Loucy (cell line): ENCODE measurements at regions not wholly inside any gene's neighbourhood (a gene's known extent, or its start where the extent isn't known, plus 50 kb on each side); places are given as distances from the start of the nearest gene placed in this dataset.

Source experiments
- H2AFZ ChIP-seq: fragments of 200-600 bp; sonication (generic); 2 replicates; pipeline ENCODE4 v1.6.0; 2016; ENCODE audit warnings: antibody characterized with exemption, mild to moderate bottlenecking, low read length, moderate library complexity
- H3F3A ChIP-seq: fragments of 200-600 bp; 2 replicates; pipeline ENCODE4 v1.6.0; 2016; ENCODE audit warnings: antibody characterized with exemption, low read depth, mild to moderate bottlenecking
- H3K27me3 ChIP-seq: fragments of 200-600 bp; sonication (generic); 2 replicates; pipeline ENCODE4 v1.6.1; 2014; ENCODE audit warnings: low read length, mild to moderate bottlenecking; ENCODE audit not compliant: insufficient read depth, poor library complexity, severe bottlenecking
- H3K36me3 ChIP-seq: fragments of 200-600 bp; sonication (generic); 2 replicates; pipeline ENCODE4 v1.6.1; 2016; ENCODE audit warnings: low read length; ENCODE audit not compliant: insufficient read depth
- H3K4me1 ChIP-seq: fragments of 200-600 bp; sonication (generic); 2 replicates; pipeline ENCODE4 v1.5.1; 2014; ENCODE audit warnings: low read length, mild to moderate bottlenecking; ENCODE audit not compliant: insufficient read depth, poor library complexity, severe bottlenecking
- H3K4me2 ChIP-seq: fragments of 200-600 bp; sonication (generic); 2 replicates; pipeline ENCODE4 v1.6.0; 2014; ENCODE audit warnings: antibody characterized with exemption, low read length, low read depth, mild to moderate bottlenecking; ENCODE audit not compliant: poor library complexity, severe bottlenecking
- H3K4me3 ChIP-seq: fragments of 200-600 bp; sonication (generic); 2 replicates; pipeline ENCODE4 v1.5.1; 2014; ENCODE audit warnings: low read length, mild to moderate bottlenecking, mixed read lengths; ENCODE audit not compliant: poor library complexity, severe bottlenecking
- H3K79me2 ChIP-seq: fragments of 200-600 bp; sonication (generic); 2 replicates; pipeline ENCODE4 v1.6.1; 2014; ENCODE audit warnings: low read length; ENCODE audit not compliant: insufficient read depth
- H3K9ac ChIP-seq: fragments of 200-600 bp; sonication (generic); 2 replicates; pipeline ENCODE4 v1.6.0; 2014; ENCODE audit warnings: mild to moderate bottlenecking, low read depth, low read length, moderate library complexity; ENCODE audit not compliant: poor library complexity, severe bottlenecking
- H3K9me2 ChIP-seq: fragments of 200-600 bp; sonication (generic); replicated peaks from 2 replicates; pipeline ENCODE4 v1.6.1; 2016; ENCODE audit warnings: low read depth, low read length, mixed read lengths
- H3K9me3 ChIP-seq: fragments of 200-600 bp; sonication (generic); 2 replicates; pipeline ENCODE4 v1.6.1; 2014; ENCODE audit warnings: mild to moderate bottlenecking, antibody characterized with exemption, low read length, low read depth; ENCODE audit not compliant: insufficient read depth
- H4K20me1 ChIP-seq: fragments of 200-600 bp; sonication (generic); 2 replicates; pipeline ENCODE4 v1.6.0; 2014; ENCODE audit warnings: antibody characterized with exemption, low read length, mild to moderate bottlenecking; ENCODE audit not compliant: insufficient read depth, poor library complexity, severe bottlenecking
- CTCF ChIP-seq: fragments of 200-600 bp; sonication (generic); conservative IDR thresholded peaks from 2 replicates; pipeline ENCODE4 v1.5.1; 2014; ENCODE audit warnings: mild to moderate bottlenecking, antibody characterized with exemption, low read length
- EZH2phosphoT487 ChIP-seq: fragments of 200-600 bp; IDR thresholded peaks from 2 replicates; pipeline ENCODE4 v1.6.1; 2018; ENCODE audit warnings: antibody characterized with exemption, mild to moderate bottlenecking, moderate library complexity, borderline replicate concordance

GRCh38 chr5:152990217-152990616, 500.3 kb upstream of the GRIA1 start:
- Histone ChIP-seq H3K9me3 (no peaks in the 10 kb centered on the region), H3K27me3 (no peaks in the 10 kb centered on the region), H4K20me1 (no peaks in the 10 kb centered on the region), H3K9ac (no peak overlapping the region), H3F3A (no peaks in the 10 kb centered on the region), H3K9me2 (no peaks in the 10 kb centered on the region), H3K79me2 (no peaks in the 10 kb centered on the region), H3K36me3 (no peaks in the 10 kb centered on the region), H2AFZ (no peak overlapping the region), H3K4me1 (no peaks in the 10 kb centered on the region), H3K4me3 (no peak overlapping the region), H3K4me2 (no peak overlapping the region)
- TF ChIP-seq EZH2phosphoT487 (no peak), CTCF (no peak)

GRCh38 chr5:152990649-152991048, 499.8 kb upstream of the GRIA1 start:
- TF ChIP-seq CTCF: no peak
- no peak for TF ChIP-seq EZH2phosphoT487
- no peak overlapping the region for H3K4me2 ChIP-seq
- no peaks in the 10 kb centered on the region for H3K9me3 ChIP-seq
- H3K4me3 ChIP-seq: no peak overlapping the region
- H3K9me2 ChIP-seq: no peaks in the 10 kb centered on the region
- no peaks in the 10 kb centered on the region for H3K36me3 ChIP-seq
- no peaks in the 10 kb centered on the region for H3F3A ChIP-seq
- H3K4me1 ChIP-seq: no peaks in the 10 kb centered on the region
- H2AFZ ChIP-seq: no peak overlapping the region
- no peaks in the 10 kb centered on the region for H4K20me1 ChIP-seq
- H3K9ac ChIP-seq: no peak overlapping the region
- no peaks in the 10 kb centered on the region for H3K79me2 ChIP-seq
- no peaks in the 10 kb centered on the region for H3K27me3 ChIP-seq

GRCh38 chr5:152994033-152994680, 496.3 kb upstream of the GRIA1 start:
- Histone ChIP-seq H3K36me3 (no peaks in the 10 kb centered on the region), H3F3A (no peaks in the 10 kb centered on the region), H3K4me1 (no peaks in the 10 kb centered on the region), H2AFZ (no peak overlapping the region), H3K4me2 (no peak overlapping the region), H4K20me1 (no peaks in the 10 kb centered on the region), H3K9me2 (no peaks in the 10 kb centered on the region), H3K9ac (no peak overlapping the region), H3K4me3 (no peak overlapping the region), H3K27me3 (no peaks in the 10 kb centered on the region), H3K9me3 (no peaks in the 10 kb centered on the region), H3K79me2 (no peaks in the 10 kb centered on the region)
- TF ChIP-seq EZH2phosphoT487: no peak
- TF ChIP-seq CTCF: no peak
